ENCODE measurements at regions not wholly inside any gene's neighbourhood (a gene's known extent, or its start where the extent isn't known, plus 50 kb on each side); places are given as distances from the start of the nearest gene placed in this dataset.

DNA sequence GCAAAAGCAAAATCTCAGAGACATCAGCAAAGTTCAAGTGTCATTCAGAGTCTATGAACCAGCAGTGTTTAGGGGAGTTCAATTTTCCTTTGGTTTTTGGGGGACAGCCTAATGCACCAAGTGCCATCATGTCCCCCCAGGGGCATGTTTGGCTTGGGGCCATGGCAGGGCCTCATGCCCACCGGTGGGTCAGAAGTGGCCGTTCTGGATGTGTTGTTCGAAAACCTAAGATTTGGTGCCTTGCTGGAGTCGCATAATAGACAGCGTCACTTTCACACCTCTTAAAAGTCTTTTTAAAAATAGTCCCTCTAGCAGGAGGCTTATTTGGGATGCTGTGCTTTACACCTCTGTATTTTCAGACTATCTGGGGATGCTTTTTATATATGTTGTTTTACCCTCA is 250.1 kb downstream of the ZNF536 start:
- TF ChIP-seq POLR2A (IDR thresholded peaks at IDR 0.05): no peak
- TF ChIP-seq, protein P1, sequence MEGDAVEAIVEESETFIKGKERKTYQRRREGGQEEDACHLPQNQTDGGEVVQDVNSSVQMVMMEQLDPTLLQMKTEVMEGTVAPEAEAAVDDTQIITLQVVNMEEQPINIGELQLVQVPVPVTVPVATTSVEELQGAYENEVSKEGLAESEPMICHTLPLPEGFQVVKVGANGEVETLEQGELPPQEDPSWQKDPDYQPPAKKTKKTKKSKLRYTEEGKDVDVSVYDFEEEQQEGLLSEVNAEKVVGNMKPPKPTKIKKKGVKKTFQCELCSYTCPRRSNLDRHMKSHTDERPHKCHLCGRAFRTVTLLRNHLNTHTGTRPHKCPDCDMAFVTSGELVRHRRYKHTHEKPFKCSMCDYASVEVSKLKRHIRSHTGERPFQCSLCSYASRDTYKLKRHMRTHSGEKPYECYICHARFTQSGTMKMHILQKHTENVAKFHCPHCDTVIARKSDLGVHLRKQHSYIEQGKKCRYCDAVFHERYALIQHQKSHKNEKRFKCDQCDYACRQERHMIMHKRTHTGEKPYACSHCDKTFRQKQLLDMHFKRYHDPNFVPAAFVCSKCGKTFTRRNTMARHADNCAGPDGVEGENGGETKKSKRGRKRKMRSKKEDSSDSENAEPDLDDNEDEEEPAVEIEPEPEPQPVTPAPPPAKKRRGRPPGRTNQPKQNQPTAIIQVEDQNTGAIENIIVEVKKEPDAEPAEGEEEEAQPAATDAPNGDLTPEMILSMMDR (IDR thresholded peaks at IDR 0.05): no peak
